HEK293T (cell line): ENCODE measurements at regions not wholly inside any gene's neighbourhood (a gene's known extent, or its start where the extent isn't known, plus 50 kb on each side); places are given as distances from the start of the nearest gene placed in this dataset.

ENCODE experiments used
- CTCF ChIA-PET: fragments of 350-600 bp; formaldehyde crosslinking; extraction: SDS; loops from one replicate; lab custom pipeline; 2021; ENCODE audit warnings: antibody characterized with exemption, inconsistent platforms; lab: Yijun Ruan, JAX
- POLR2A ChIA-PET: fragments of 350-600 bp; formaldehyde crosslinking; extraction: SDS; loops from one replicate; lab custom pipeline; 2020; ENCODE audit warnings: antibody characterized with exemption, inconsistent platforms; lab: Yijun Ruan, JAX
- DNase-seq: peaks from one replicate; pipeline ENCODE4 v3.0.0; 2012; ENCODE audit warnings: mixed read lengths; ENCODE audit errors: extremely low spot score
- ARNT ChIP-seq: fragments of 450-650 bp; IDR thresholded peaks from 2 replicates; pipeline ENCODE4 v1.6.1; 2017; ENCODE audit warnings: mild to moderate bottlenecking
- BHLHE40 ChIP-seq: fragments of 450-650 bp; IDR thresholded peaks from 2 replicates; pipeline ENCODE4 v1.6.1; 2016; ENCODE audit warnings: mild to moderate bottlenecking, moderate library complexity, borderline replicate concordance
- CTBP1 ChIP-seq: fragments of 450-650 bp; IDR thresholded peaks from 2 replicates; pipeline ENCODE4 v1.6.1; 2016; ENCODE audit warnings: borderline replicate concordance
- ELF4 ChIP-seq: fragments of 450-650 bp; IDR thresholded peaks from 2 replicates; pipeline ENCODE4 v1.6.1; 2017; ENCODE audit warnings: antibody characterized with exemption
- FOXA1 ChIP-seq: fragments of 450-650 bp; IDR thresholded peaks from 2 replicates; pipeline ENCODE4 v1.6.1; 2016; ENCODE audit warnings: mild to moderate bottlenecking
- FOXK2 ChIP-seq: fragments of 450-650 bp; IDR thresholded peaks from 2 replicates; pipeline ENCODE4 v1.6.1; 2016; ENCODE audit warnings: mild to moderate bottlenecking
- FOXM1 ChIP-seq: fragments of 450-650 bp; IDR thresholded peaks from 2 replicates; pipeline ENCODE4 v1.6.1; 2017; ENCODE audit warnings: mild to moderate bottlenecking, borderline replicate concordance
- HDGF ChIP-seq: fragments of 450-650 bp; IDR thresholded peaks from 2 replicates; pipeline ENCODE4 v1.6.1; 2017; ENCODE audit warnings: antibody characterized with exemption, borderline replicate concordance
- L3MBTL2 ChIP-seq: fragments of 450-650 bp; conservative IDR thresholded peaks from 2 replicates; pipeline ENCODE4 v1.6.1; 2016; ENCODE audit warnings: mild to moderate bottlenecking
- LEF1 ChIP-seq: fragments of 450-650 bp; IDR thresholded peaks from 2 replicates; pipeline ENCODE4 v1.6.1; 2017; ENCODE audit warnings: mild to moderate bottlenecking, borderline replicate concordance
- NFRKB ChIP-seq: fragments of 450-650 bp; IDR thresholded peaks from 2 replicates; pipeline ENCODE4 v1.6.1; 2016; ENCODE audit warnings: mild to moderate bottlenecking, moderate library complexity
- SP1 ChIP-seq: fragments of 450-650 bp; IDR thresholded peaks from 2 replicates; pipeline ENCODE4 v1.6.1; 2017
- SUZ12 ChIP-seq: fragments of 450-650 bp; IDR thresholded peaks from 2 replicates; pipeline ENCODE4 v1.6.1; 2016; ENCODE audit warnings: mild to moderate bottlenecking
- TARDBP ChIP-seq: fragments of 450-650 bp; IDR thresholded peaks from 2 replicates; pipeline ENCODE4 v1.6.1; 2016
- ZNF384 ChIP-seq: fragments of 450-650 bp; IDR thresholded peaks from 2 replicates; pipeline ENCODE4 v1.6.1; 2016
- TF ChIP-seq, protein P1 (sequence below): fragments of 450-650 bp; IDR thresholded peaks from 2 replicates; pipeline ENCODE4 v1.6.1; 2016

DNA sequence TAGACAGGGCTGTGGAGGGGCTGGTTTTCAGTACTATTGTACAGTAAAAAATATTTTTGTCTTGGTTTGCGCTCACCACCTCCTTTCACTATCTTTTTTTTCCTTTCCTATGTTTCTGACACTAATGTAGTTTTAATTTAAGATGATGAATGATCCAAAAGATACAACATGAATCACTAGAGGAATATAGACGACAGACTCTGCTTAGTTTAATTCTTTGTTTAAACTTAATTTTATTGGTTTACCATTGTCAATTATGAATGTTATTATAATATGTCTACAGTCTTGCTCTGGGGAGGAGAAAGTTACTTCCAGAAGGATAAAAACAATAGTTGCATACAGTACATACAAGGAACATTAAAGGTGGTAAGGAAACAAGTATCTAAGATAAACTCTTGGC is 682.4 kb upstream of the ADGRL4 start:
- TF ChIP-seq CTBP1 (no peak), HDGF (no peak), TARDBP (no peak), LEF1 (no peak), FOXK2 (no peak), ELF4 (no peak)
- CTCF ChIA-PET = interaction anchor here (0.6 kb wide), 1 partner anchor 120 kb away, joined by 5 read pairs; no protein-coding TSS in a partner anchor
- POLR2A ChIA-PET = no interaction called here
- no peak for DNase-seq

- no peak for TF ChIP-seq ELF4
- TF ChIP-seq BHLHE40 = no peak
- no peak for TF ChIP-seq LEF1
- TF ChIP-seq TARDBP = no peak
- DNase-seq = no peak
- ChIA-PET POLR2A (no interaction called here), CTCF (no interaction called here)
Observed at GRCh38 chr1:79683420-79683819, 676.9 kb upstream of the ADGRL4 start.

GRCh38 chr1:79682478-79682877 is 675.9 kb upstream of the ADGRL4 start:
- no peak for DNase-seq
- POLR2A ChIA-PET = no interaction called here
- TF ChIP-seq TARDBP (no peak), NFRKB (no peak), ARNT (no peak)
- CTCF ChIA-PET = no interaction called here

- ChIA-PET CTCF (no interaction called here), POLR2A (no interaction called here)
- no peak for DNase-seq
- no peak for TF ChIP-seq FOXA1
- no peak for TF ChIP-seq FOXK2
- no peak for TF ChIP-seq FOXM1
- TF ChIP-seq LEF1 = no peak
- no peak for TF ChIP-seq ARNT
- no peak for TF ChIP-seq BHLHE40
- no peak for TF ChIP-seq NFRKB
- no peak for TF ChIP-seq CTBP1
Observed at GRCh38 chr1:79681382-79681781, 674.9 kb upstream of the ADGRL4 start.

GRCh38 chr1:79679916-79680315 is 673.4 kb upstream of the ADGRL4 start:
- CTCF ChIA-PET = no interaction called here
- POLR2A ChIA-PET = no interaction called here

GRCh38 chr1:79667848-79668696 is 661.5 kb upstream of the ADGRL4 start:
- TF ChIP-seq, protein P1, sequence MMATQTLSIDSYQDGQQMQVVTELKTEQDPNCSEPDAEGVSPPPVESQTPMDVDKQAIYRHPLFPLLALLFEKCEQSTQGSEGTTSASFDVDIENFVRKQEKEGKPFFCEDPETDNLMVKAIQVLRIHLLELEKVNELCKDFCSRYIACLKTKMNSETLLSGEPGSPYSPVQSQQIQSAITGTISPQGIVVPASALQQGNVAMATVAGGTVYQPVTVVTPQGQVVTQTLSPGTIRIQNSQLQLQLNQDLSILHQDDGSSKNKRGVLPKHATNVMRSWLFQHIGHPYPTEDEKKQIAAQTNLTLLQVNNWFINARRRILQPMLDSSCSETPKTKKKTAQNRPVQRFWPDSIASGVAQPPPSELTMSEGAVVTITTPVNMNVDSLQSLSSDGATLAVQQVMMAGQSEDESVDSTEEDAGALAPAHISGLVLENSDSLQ = no peak
- TF ChIP-seq FOXA1 (no peak), SP1 (no peak), ZNF384 (no peak), CTBP1 (no peak), ARNT (no peak)
- CTCF ChIA-PET = no interaction called here
- DNase-seq = no peak
- POLR2A ChIA-PET = no interaction called here

More at GRCh38 chr1:79679916-79680315, 673.4 kb upstream of the ADGRL4 start:
- TF ChIP-seq HDGF = no peak
- TF ChIP-seq L3MBTL2 = no peak
- no peak for TF ChIP-seq SP1
- no peak for TF ChIP-seq LEF1
- no peak for TF ChIP-seq ARNT
- TF ChIP-seq FOXM1 = no peak
- no peak for DNase-seq

GRCh38 chr1:79667166-79667565 is 660.6 kb upstream of the ADGRL4 start:
- ChIA-PET POLR2A (no interaction called here), CTCF (no interaction called here)
- no peak for DNase-seq
- TF ChIP-seq HDGF (no peak), L3MBTL2 (no peak), CTBP1 (no peak), FOXK2 (no peak), ARNT (no peak), LEF1 (no peak), FOXA1 (no peak), ZNF384 (no peak), SUZ12 (no peak), ELF4 (no peak), SP1 (no peak)

- CTCF ChIA-PET = no interaction called here
- TF ChIP-seq HDGF = no peak
- TF ChIP-seq, protein P1 = no peak
- TF ChIP-seq NFRKB = no peak
- no peak for TF ChIP-seq LEF1
- TF ChIP-seq SP1 = no peak
- TF ChIP-seq FOXK2 = no peak
- TF ChIP-seq ARNT = no peak
- no peak for TF ChIP-seq SUZ12
- TF ChIP-seq FOXM1 = no peak
- POLR2A ChIA-PET = no interaction called here
- DNase-seq = no peak
Observed at GRCh38 chr1:79663916-79664315, 657.4 kb upstream of the ADGRL4 start.
